IMR-90 (cell line): ENCODE measurements at regions not wholly inside any gene's neighbourhood (a gene's known extent, or its start where the extent isn't known, plus 50 kb on each side); places are given as distances from the start of the nearest gene placed in this dataset.

Source experiments
- CTCF ChIP-seq: conservative IDR thresholded peaks from 2 replicates; pipeline ENCODE4 v1.5.1; 2012; ENCODE audit warnings: mild to moderate bottlenecking, low read depth, low read length, improper control_type of control experiment
- RFX5 ChIP-seq: IDR thresholded peaks from 2 replicates; pipeline ENCODE4 v1.8.0; 2012; ENCODE audit warnings: low read depth, mild to moderate bottlenecking, low read length, moderate library complexity

- TF ChIP-seq CTCF (no peak), RFX5 (no peak)
These were observed 162.6 kb downstream of the SOX11 start for GRCh38 chr2:5854797-5855196.
